GM12878 (cell line): ENCODE measurements at regions not wholly inside any gene's neighbourhood (a gene's known extent, or its start where the extent isn't known, plus 50 kb on each side); places are given as distances from the start of the nearest gene placed in this dataset.
A peak's percentile ranks its signal among the peaks of the same experiment; 100 is the strongest.
"Not testable (repeated sequence)": the region's sequence is repeated elsewhere in the genome, so short reads cannot be mapped to it uniquely, and the experiment has no call there.

Experiments used
- ATAC-seq: fragments of 200-7000 bp; cut with Tn5 transposase; 3 replicates; pipeline ENCODE4 v1.9.1; 2020; ENCODE audit warnings: mild to moderate bottlenecking, moderate library complexity
- BruUV-seq: library from RNA; stranded (reverse); fragments of 400-500 nt; replicated peaks from 2 replicates; lab custom pipeline; 2021; lab: Mats Ljungman, UMichigan
- CTCF ChIA-PET: fragments of 300-600 bp; sonication (Branson Sonifier 250); formaldehyde crosslinking; extraction: SDS; loops from one replicate; lab custom pipeline; 2021; ENCODE audit warnings: inconsistent platforms; lab: Yijun Ruan, JAX
- POLR2A ChIA-PET: fragments of 350-600 bp; formaldehyde crosslinking; extraction: SDS; loops from one replicate; lab custom pipeline; 2021; ENCODE audit warnings: inconsistent platforms; lab: Charles Lee
- RAD21 ChIA-PET: fragments of 300-600 bp; sonication (Branson Sonifier 250); formaldehyde crosslinking; loops from one replicate; lab custom pipeline; 2023; ENCODE audit warnings: antibody characterized with exemption; ENCODE audit not compliant: unreplicated experiment; lab: Charles Lee
- SMC1A ChIA-PET: fragments of 300-600 bp; sonication (Branson Sonifier 250); formaldehyde crosslinking; loops from one replicate; lab custom pipeline; 2023; ENCODE audit not compliant: unreplicated experiment, uncharacterized antibody; lab: Charles Lee
- DNase-seq: peaks from one replicate; pipeline ENCODE4 v3.0.0-alpha.2; 2011; ENCODE audit warnings: low read depth, low spot score
- FAIRE-seq: peaks from 3 replicates; lab custom pipeline; 2011; peaks lifted over from hg19 to GRCh38; lab: Jason Lieb, UNC
- H2AFZ ChIP-seq: 2 replicates; pipeline ENCODE4 v1.6.0; 2011; ENCODE audit warnings: low read depth, low read length, control low read depth; ENCODE audit not compliant: control insufficient read depth
- H3K27ac ChIP-seq: 2 replicates; pipeline ENCODE4 v1.5.1; 2011; ENCODE audit warnings: control low read depth; ENCODE audit not compliant: control insufficient read depth, insufficient read depth
- H3K27me3 ChIP-seq, 2 experiments: replicated peaks in 1 of 2; 2 replicates each; pipeline versions ENCODE4 v1.6.0 to v1.6.1; 2011; ENCODE audit warnings: low read length in 1 of 2; ENCODE audit not compliant: control insufficient read depth in 2 of 2, insufficient read depth in 2 of 2
- H3K36me3 ChIP-seq, 2 experiments: 2 replicates each; pipeline ENCODE4 v1.5.1; 2011; ENCODE audit warnings: low read length in 1 of 2; ENCODE audit not compliant: control insufficient read depth in 2 of 2, insufficient read depth in 2 of 2
- H3K4me1 ChIP-seq: 2 replicates; pipeline ENCODE4 v1.6.1; 2011; ENCODE audit warnings: mild to moderate bottlenecking, low read length, moderate library complexity, mixed read lengths; ENCODE audit not compliant: control insufficient read depth, insufficient read depth
- H3K4me2 ChIP-seq: 2 replicates; pipeline ENCODE4 v1.6.0; 2011; ENCODE audit warnings: control low read depth; ENCODE audit not compliant: control insufficient read depth, insufficient read depth
- H3K4me3 ChIP-seq: fragments of 200-600 bp; sonication (generic); 2 replicates; pipeline ENCODE4 v1.5.1; 2016
- H3K79me2 ChIP-seq: 2 replicates; pipeline ENCODE4 v1.6.0; 2011; ENCODE audit warnings: low read length; ENCODE audit not compliant: control insufficient read depth, insufficient read depth
- H3K9ac ChIP-seq: 2 replicates; pipeline ENCODE4 v1.8.0; 2011; ENCODE audit warnings: low read length, control low read depth, mixed read lengths; ENCODE audit not compliant: control insufficient read depth, insufficient read depth
- H3K9me3 ChIP-seq: replicated peaks from 3 replicates; pipeline ENCODE4 v1.5.1; 2011; ENCODE audit warnings: mild to moderate bottlenecking, low read length; ENCODE audit not compliant: control insufficient read depth, insufficient read depth
- H4K20me1 ChIP-seq: 2 replicates; pipeline ENCODE4 v1.6.0; 2011; ENCODE audit not compliant: control insufficient read depth, insufficient read depth
- RAD21 ChIP-seq: IDR thresholded peaks from 2 replicates; pipeline ENCODE4 v1.6.1; 2011; ENCODE audit warnings: mild to moderate bottlenecking, low read depth, low read length, moderate library complexity; ENCODE audit not compliant: insufficient read depth
- SMC3 ChIP-seq: IDR thresholded peaks from 2 replicates; pipeline ENCODE4 v1.6.1; 2011; ENCODE audit warnings: low read length, improper control_type of control experiment, borderline replicate concordance
- WGBS: methylation state at CpG from one replicate; pipeline ENCODE4 v1.1.6; 2016; ENCODE audit warnings: low lambda C conversion rate; ENCODE audit not compliant: insufficient replicate concordance, insufficient coverage; ENCODE audit errors: missing lambda C conversion rate; 5-methylcytosine and 5-hydroxymethylcytosine counted together
- in situ Hi-C: fragments of 300-500 bp; cut with MboI; formaldehyde crosslinking; loops from 9 replicates; pipeline ENCODE4 v1.14.3; 2018; ENCODE audit warnings: mixed read lengths
- intact Hi-C: fragments of 100-400 bp; cut with micrococcal nuclease; formaldehyde crosslinking; loops from one replicate; pipeline ENCODE4 v1.14.2; 2022; ENCODE audit not compliant: unreplicated experiment
- TF ChIP-seq, protein P1 (sequence below): fragments of 450-650 bp; IDR thresholded peaks from 2 replicates; pipeline ENCODE4 v1.6.1; 2017; ENCODE audit warnings: low read depth, mild to moderate bottlenecking, moderate library complexity
- TF ChIP-seq, protein P2 (sequence below), 3 experiments: IDR thresholded peaks in 2 of 3; conservative IDR thresholded peaks in 1 of 3; 2 replicates each; pipeline ENCODE4 v1.5.1; 2011; ENCODE audit warnings: low read depth in 3 of 3, low read length in 3 of 3, mild to moderate bottlenecking in 3 of 3, control low read depth in 2 of 3, moderate library complexity in 2 of 3, inconsistent platforms in 1 of 3, mixed read lengths in 1 of 3; ENCODE audit not compliant: control insufficient read depth in 2 of 3, insufficient read depth in 1 of 3; ENCODE audit errors: extremely low read depth in 1 of 3
- TF ChIP-seq, protein P3 (sequence below): IDR thresholded peaks from 2 replicates; pipeline ENCODE4 v1.6.1; 2011; ENCODE audit warnings: borderline replicate concordance, low read depth, mild to moderate bottlenecking, moderate library complexity, low read length; ENCODE audit not compliant: insufficient read depth, poor library complexity, severe bottlenecking

DNA sequence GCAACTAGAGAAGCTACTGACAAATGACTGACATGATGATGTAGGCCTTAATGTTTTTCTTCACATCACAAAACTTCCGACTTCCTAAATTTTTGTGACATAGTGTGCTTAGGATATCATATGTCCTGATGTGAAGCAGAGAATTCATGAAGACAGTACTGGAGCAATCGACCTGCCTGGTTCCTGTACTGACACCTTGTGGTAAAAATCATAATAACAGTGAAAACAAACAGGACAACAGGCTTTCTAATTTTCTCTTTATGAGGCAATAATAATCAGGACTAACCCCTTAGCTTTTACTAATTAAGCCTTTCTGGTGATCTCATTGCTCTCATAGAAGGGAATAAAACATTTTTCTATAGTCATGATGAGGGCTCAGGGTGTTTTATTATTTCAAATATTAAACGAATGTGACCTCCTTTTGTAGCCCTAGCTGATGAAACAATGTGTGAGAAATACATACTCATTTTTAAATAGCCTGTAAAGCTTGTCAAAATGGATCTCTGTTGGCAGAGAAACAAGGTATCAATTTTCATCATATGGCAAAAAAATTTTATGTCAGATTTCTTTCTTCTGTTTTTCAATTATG, 158.4 kb downstream of the TENT5D start:
- Histone ChIP-seq H3K79me2 (no peaks in the 10 kb centered on the region), H3K9me3 (no peaks in the 10 kb centered on the region), H3K4me2 (no peak overlapping the region), H3K4me1 (no peaks in the 10 kb centered on the region), H2AFZ (no peak overlapping the region), H3K9ac (no peak overlapping the region), H3K27me3 (no peaks in the 10 kb centered on the region), H4K20me1 (no peaks in the 10 kb centered on the region), H3K4me3 (no peak overlapping the region), H3K36me3 (no peaks in the 10 kb centered on the region), H3K27ac (no peak overlapping the region)
- intact Hi-C loops (loop anchor here (1.0 to 5.0 kb wide), 2 partner anchors 147 to 296 kb away; no protein-coding TSS in a partner anchor), in situ Hi-C loops (no loop called here)
- BruUV-seq: no TSS peak
- FAIRE-seq (peak; percentile 91), ATAC-seq (peak; percentile 70), DNase-seq (no peak)
- ChIA-PET RAD21 (interaction anchor here (1.0 kb wide), 1 partner anchor 28 kb away, joined by 3 read pairs; no protein-coding TSS in a partner anchor), SMC1A (interaction anchor here (0.7 to 1.0 kb wide), 2 partner anchors 28 to 65 kb away, joined by 3 read pairs; no protein-coding TSS in a partner anchor), POLR2A (interaction anchor here (0.5 to 0.6 kb wide), 2 partner anchors 177 to 212 kb away, joined by 3 to 5 read pairs; no protein-coding TSS in a partner anchor), CTCF (interaction anchor here (0.8 to 2.3 kb wide), 5 partner anchors 9 to 147 kb away, joined by 3 to 15 read pairs (median 5); no protein-coding TSS in a partner anchor)
- 0% methylated on average over 3 of the region's 3 CpGs for WGBS
- TF ChIP-seq RAD21 (peak; percentile 56), SMC3 (peak; percentile 53; the same call in 1 of the 2 replicates)
- TF ChIP-seq, protein P1, sequence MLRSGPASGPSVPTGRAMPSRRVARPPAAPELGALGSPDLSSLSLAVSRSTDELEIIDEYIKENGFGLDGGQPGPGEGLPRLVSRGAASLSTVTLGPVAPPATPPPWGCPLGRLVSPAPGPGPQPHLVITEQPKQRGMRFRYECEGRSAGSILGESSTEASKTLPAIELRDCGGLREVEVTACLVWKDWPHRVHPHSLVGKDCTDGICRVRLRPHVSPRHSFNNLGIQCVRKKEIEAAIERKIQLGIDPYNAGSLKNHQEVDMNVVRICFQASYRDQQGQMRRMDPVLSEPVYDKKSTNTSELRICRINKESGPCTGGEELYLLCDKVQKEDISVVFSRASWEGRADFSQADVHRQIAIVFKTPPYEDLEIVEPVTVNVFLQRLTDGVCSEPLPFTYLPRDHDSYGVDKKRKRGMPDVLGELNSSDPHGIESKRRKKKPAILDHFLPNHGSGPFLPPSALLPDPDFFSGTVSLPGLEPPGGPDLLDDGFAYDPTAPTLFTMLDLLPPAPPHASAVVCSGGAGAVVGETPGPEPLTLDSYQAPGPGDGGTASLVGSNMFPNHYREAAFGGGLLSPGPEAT: no peak
- TF ChIP-seq, protein P2, sequence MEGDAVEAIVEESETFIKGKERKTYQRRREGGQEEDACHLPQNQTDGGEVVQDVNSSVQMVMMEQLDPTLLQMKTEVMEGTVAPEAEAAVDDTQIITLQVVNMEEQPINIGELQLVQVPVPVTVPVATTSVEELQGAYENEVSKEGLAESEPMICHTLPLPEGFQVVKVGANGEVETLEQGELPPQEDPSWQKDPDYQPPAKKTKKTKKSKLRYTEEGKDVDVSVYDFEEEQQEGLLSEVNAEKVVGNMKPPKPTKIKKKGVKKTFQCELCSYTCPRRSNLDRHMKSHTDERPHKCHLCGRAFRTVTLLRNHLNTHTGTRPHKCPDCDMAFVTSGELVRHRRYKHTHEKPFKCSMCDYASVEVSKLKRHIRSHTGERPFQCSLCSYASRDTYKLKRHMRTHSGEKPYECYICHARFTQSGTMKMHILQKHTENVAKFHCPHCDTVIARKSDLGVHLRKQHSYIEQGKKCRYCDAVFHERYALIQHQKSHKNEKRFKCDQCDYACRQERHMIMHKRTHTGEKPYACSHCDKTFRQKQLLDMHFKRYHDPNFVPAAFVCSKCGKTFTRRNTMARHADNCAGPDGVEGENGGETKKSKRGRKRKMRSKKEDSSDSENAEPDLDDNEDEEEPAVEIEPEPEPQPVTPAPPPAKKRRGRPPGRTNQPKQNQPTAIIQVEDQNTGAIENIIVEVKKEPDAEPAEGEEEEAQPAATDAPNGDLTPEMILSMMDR (IDR thresholded peaks at IDR 0.05 in 2 of 3, conservative IDR thresholded peaks at IDR 0.05 in 1 of 3; ENCODE audit: control insufficient read depth in 2 of 3, extremely low read depth in 1 of 3, insufficient read depth in 1 of 3, low read depth in 3 of 3, low read length in 3 of 3): peak; percentile 53 to 60 (median 56); a peak in 5 of 6 replicates
- TF ChIP-seq, protein P3, sequence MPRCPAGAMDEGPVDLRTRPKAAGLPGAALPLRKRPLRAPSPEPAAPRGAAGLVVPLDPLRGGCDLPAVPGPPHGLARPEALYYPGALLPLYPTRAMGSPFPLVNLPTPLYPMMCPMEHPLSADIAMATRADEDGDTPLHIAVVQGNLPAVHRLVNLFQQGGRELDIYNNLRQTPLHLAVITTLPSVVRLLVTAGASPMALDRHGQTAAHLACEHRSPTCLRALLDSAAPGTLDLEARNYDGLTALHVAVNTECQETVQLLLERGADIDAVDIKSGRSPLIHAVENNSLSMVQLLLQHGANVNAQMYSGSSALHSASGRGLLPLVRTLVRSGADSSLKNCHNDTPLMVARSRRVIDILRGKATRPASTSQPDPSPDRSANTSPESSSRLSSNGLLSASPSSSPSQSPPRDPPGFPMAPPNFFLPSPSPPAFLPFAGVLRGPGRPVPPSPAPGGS: no peak

DNA sequence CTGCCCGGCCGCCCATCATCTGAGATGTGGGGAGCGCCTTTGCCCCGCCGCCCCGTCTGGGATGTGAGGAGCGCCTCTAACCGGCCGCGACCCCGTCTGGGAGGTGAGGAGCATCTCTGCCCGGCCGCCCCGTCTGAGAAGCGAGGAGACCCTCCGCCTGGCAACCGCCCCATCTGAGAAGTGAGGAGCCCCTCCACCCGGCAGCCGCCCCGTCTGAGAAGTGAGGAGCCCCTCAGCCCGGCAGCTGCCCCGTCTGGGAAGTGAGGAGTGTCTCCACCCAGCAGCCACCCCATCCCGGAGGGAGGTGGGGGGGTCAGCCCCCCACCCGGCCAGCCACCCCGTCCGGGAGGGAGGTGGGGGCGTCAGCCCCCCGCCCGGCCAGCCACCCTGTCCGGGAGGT, 170.7 kb downstream of the TENT5D start:
- SMC1A ChIA-PET, H3K79me2 ChIP-seq, H4K20me1 ChIP-seq, in situ Hi-C loops, FAIRE-seq, H3K4me3 ChIP-seq, RAD21 ChIA-PET, POLR2A ChIA-PET, H3K4me2 ChIP-seq, H2AFZ ChIP-seq, CTCF ChIA-PET, intact Hi-C loops, H3K9me3 ChIP-seq, H3K9ac ChIP-seq, H3K36me3 ChIP-seq, ATAC-seq, H3K27ac ChIP-seq, DNase-seq, H3K4me1 ChIP-seq, BruUV-seq, H3K27me3 ChIP-seq: not testable (repeated sequence)
- WGBS: 77% methylated on average over 17 of the region's 30 CpGs
